OCI-LY3 (cell line): ENCODE measurements at regions not wholly inside any gene's neighbourhood (a gene's known extent, or its start where the extent isn't known, plus 50 kb on each side); places are given as distances from the start of the nearest gene placed in this dataset.

Experiments
- H2AFZ ChIP-seq: fragments of 200-600, 300-600 bp; shearing (Covaris generic); 2 replicates; pipeline ENCODE4 v1.6.0; 2014; ENCODE audit warnings: antibody characterized with exemption, low read depth, low read length
- H3K27ac ChIP-seq: fragments of 200-600, 300-600 bp; sonication (generic); 2 replicates; pipeline ENCODE4 v1.5.1; 2014; ENCODE audit warnings: mild to moderate bottlenecking, low read length, moderate library complexity, mixed read lengths
- H3K27me3 ChIP-seq: fragments of 200-600, 300-600 bp; sonication (generic); 2 replicates; pipeline ENCODE4 v1.6.1; 2014; ENCODE audit warnings: low read depth, low read length, mixed read lengths
- H3K36me3 ChIP-seq: fragments of 200-600, 300-600 bp; sonication (generic); replicated peaks from 2 replicates; pipeline ENCODE3; 2014; ENCODE audit warnings: low read depth, low read length, mixed read lengths
- H3K4me1 ChIP-seq: fragments of 300-600, 200-600 bp; sonication (generic); 2 replicates; pipeline ENCODE4 v1.6.1; 2014; ENCODE audit warnings: low read length, mixed read lengths
- H3K4me2 ChIP-seq: fragments of 200-600, 300-600 bp; sonication (generic); 2 replicates; pipeline ENCODE4 v1.6.1; 2014; ENCODE audit warnings: low read length, mixed read lengths
- H3K4me3 ChIP-seq: fragments of 300-600, 200-600 bp; sonication (generic); 2 replicates; pipeline ENCODE4 v1.5.1; 2014; ENCODE audit warnings: antibody characterized with exemption, mild to moderate bottlenecking, low read length, moderate library complexity
- H3K79me2 ChIP-seq: fragments of 300-600, 200-600 bp; shearing (Covaris generic); 2 replicates; pipeline ENCODE4 v1.6.1; 2014; ENCODE audit warnings: mild to moderate bottlenecking, low read length, mixed read lengths
- H3K9ac ChIP-seq: fragments of 300-600, 200-600 bp; shearing (Covaris generic); 2 replicates; pipeline ENCODE4 v1.6.0; 2014; ENCODE audit warnings: mild to moderate bottlenecking, low read length, moderate library complexity
- H3K9me3 ChIP-seq: fragments of 200-600, 300-600 bp; shearing (Covaris generic); 2 replicates; pipeline ENCODE4 v1.6.1; 2014; ENCODE audit warnings: low read length, mixed read lengths; ENCODE audit not compliant: insufficient read depth
- H4K20me1 ChIP-seq: fragments of 200-600, 300-600 bp; sonication (generic); 2 replicates; pipeline ENCODE4 v1.6.1; 2016; ENCODE audit warnings: low read length, mixed read lengths; ENCODE audit not compliant: insufficient read depth
- CTCF ChIP-seq: fragments of 200-600, 300-600 bp; sonication (generic); IDR thresholded peaks from 2 replicates; pipeline ENCODE4 v1.5.1; 2014; ENCODE audit warnings: antibody characterized with exemption, low read length, low read depth
- EZH2phosphoT487 ChIP-seq: fragments of 200-600 bp; shearing (Covaris generic); IDR thresholded peaks from 2 replicates; pipeline ENCODE4 v1.6.1; 2018; ENCODE audit warnings: antibody characterized with exemption, mixed run types, low read depth

GRCh38 chr18:41600693-41601391 lies 354.2 kb upstream of the PIK3C3 start:
- Histone ChIP-seq H3K4me1 (no peaks in the 10 kb centered on the region), H3K4me2 (no peak overlapping the region), H4K20me1 (no peaks in the 10 kb centered on the region), H2AFZ (no peak overlapping the region), H3K9ac (no peak overlapping the region), H3K9me3 (no peaks in the 10 kb centered on the region), H3K27me3 (no peaks in the 10 kb centered on the region), H3K27ac (no peak overlapping the region), H3K79me2 (no peaks in the 10 kb centered on the region), H3K36me3 (no peaks in the 10 kb centered on the region), H3K4me3 (no peak overlapping the region)
- TF ChIP-seq EZH2phosphoT487 = no peak
- no peak for TF ChIP-seq CTCF

- Histone ChIP-seq H2AFZ (no peak overlapping the region), H3K4me1 (no peaks in the 10 kb centered on the region), H3K27ac (no peak overlapping the region), H3K9ac (no peak overlapping the region), H3K9me3 (no peaks in the 10 kb centered on the region), H3K36me3 (no peaks in the 10 kb centered on the region), H3K79me2 (no peaks in the 10 kb centered on the region), H3K4me2 (no peak overlapping the region), H3K27me3 (no peaks in the 10 kb centered on the region), H3K4me3 (no peak overlapping the region), H4K20me1 (no peaks in the 10 kb centered on the region)
- TF ChIP-seq CTCF (no peak), EZH2phosphoT487 (no peak)
Measured at GRCh38 chr18:41599466-41599865, 355.6 kb upstream of the PIK3C3 start.

- Histone ChIP-seq H3K27ac (no peak overlapping the region), H3K9ac (no peak overlapping the region), H3K4me2 (no peak overlapping the region), H3K27me3 (no peaks in the 10 kb centered on the region), H4K20me1 (no peaks in the 10 kb centered on the region), H3K4me3 (no peak overlapping the region), H3K4me1 (no peaks in the 10 kb centered on the region), H3K9me3 (no peaks in the 10 kb centered on the region), H3K36me3 (no peaks in the 10 kb centered on the region), H2AFZ (no peak overlapping the region), H3K79me2 (no peaks in the 10 kb centered on the region)
- no peak for TF ChIP-seq CTCF
- TF ChIP-seq EZH2phosphoT487 = no peak
Measured at GRCh38 chr18:41594582-41594981, 360.5 kb upstream of the PIK3C3 start.

- Histone ChIP-seq H3K4me3 (no peak overlapping the region), H4K20me1 (no peaks in the 10 kb centered on the region), H3K36me3 (no peaks in the 10 kb centered on the region), H3K9me3 (no peaks in the 10 kb centered on the region), H3K4me2 (no peak overlapping the region), H3K79me2 (no peaks in the 10 kb centered on the region), H3K27me3 (no peaks in the 10 kb centered on the region), H3K9ac (no peak overlapping the region), H2AFZ (no peak overlapping the region), H3K27ac (no peak overlapping the region), H3K4me1 (peaks cover 6% of the 10 kb centered on the region)
- TF ChIP-seq EZH2phosphoT487 (no peak), CTCF (no peak)
Measured at GRCh38 chr18:41593171-41593675, 361.8 kb upstream of the PIK3C3 start.
